ENCODE measurements at regions not wholly inside any gene's neighbourhood (a gene's known extent, or its start where the extent isn't known, plus 50 kb on each side); places are given as distances from the start of the nearest gene placed in this dataset.
"Not testable (repeated sequence)": the region's sequence is repeated elsewhere in the genome, so short reads cannot be mapped to it uniquely, and the experiment has no call there.

DNA sequence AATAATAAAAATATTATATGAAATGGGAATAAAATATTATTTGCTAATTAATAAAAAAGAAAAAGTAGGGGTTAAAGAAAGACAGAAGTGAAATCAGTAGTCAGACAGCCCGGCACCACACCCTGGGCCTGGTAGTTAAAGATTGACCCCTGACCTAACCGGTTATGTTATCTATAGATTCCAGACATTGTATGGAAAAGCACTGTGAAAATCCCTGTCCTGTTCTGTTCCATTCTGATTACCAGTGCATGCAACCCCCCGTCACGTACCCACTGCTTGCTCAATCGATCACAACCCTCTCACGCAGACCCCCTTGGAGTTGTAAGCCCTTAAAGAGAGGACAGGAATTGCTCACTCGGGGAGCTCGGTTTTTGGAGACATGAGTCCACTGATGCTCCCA, 101.9 kb upstream of the ZKSCAN2 start:
- TF ChIP-seq JUN (IDR thresholded peaks at IDR 0.05; ENCODE audit: borderline replicate concordance, insufficient read depth, insufficient read length, low read depth): not testable (repeated sequence)
- TF ChIP-seq, protein P1, sequence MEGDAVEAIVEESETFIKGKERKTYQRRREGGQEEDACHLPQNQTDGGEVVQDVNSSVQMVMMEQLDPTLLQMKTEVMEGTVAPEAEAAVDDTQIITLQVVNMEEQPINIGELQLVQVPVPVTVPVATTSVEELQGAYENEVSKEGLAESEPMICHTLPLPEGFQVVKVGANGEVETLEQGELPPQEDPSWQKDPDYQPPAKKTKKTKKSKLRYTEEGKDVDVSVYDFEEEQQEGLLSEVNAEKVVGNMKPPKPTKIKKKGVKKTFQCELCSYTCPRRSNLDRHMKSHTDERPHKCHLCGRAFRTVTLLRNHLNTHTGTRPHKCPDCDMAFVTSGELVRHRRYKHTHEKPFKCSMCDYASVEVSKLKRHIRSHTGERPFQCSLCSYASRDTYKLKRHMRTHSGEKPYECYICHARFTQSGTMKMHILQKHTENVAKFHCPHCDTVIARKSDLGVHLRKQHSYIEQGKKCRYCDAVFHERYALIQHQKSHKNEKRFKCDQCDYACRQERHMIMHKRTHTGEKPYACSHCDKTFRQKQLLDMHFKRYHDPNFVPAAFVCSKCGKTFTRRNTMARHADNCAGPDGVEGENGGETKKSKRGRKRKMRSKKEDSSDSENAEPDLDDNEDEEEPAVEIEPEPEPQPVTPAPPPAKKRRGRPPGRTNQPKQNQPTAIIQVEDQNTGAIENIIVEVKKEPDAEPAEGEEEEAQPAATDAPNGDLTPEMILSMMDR (IDR thresholded peaks at IDR 0.05; ENCODE audit: extremely low read depth in 1 of 2, insufficient read depth in 1 of 2, low read depth in 1 of 2, low read length in 2 of 2): not testable (repeated sequence)
- TF ChIP-seq, protein P2, sequence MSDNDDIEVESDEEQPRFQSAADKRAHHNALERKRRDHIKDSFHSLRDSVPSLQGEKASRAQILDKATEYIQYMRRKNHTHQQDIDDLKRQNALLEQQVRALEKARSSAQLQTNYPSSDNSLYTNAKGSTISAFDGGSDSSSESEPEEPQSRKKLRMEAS (IDR thresholded peaks at IDR 0.05; ENCODE audit: insufficient read depth, insufficient read length): not testable (repeated sequence)
